ENCODE measurements at regions not wholly inside any gene's neighbourhood (a gene's known extent, or its start where the extent isn't known, plus 50 kb on each side); places are given as distances from the start of the nearest gene placed in this dataset.

GRCh38 chr3:64848127-64848800 lies 160.5 kb upstream of the ADAMTS9 start:
- no peak for DNase-seq (ENCODE audit: low spot score)

GRCh38 chr3:64844558-64844957 lies 156.8 kb upstream of the ADAMTS9 start:
- DNase-seq (ENCODE audit: low spot score) = no peak

- no peak for DNase-seq (ENCODE audit: low spot score)
Measured at GRCh38 chr3:64837986-64838735, 150.4 kb upstream of the ADAMTS9 start.

GRCh38 chr3:64837126-64837738 lies 149.4 kb upstream of the ADAMTS9 start:
- DNase-seq (ENCODE audit: low spot score) = peak; percentile 40

GRCh38 chr3:64836097-64836496 lies 148.3 kb upstream of the ADAMTS9 start:
- no peak for DNase-seq (ENCODE audit: low spot score)

GRCh38 chr3:64832098-64832497 lies 144.3 kb upstream of the ADAMTS9 start:
- peak; percentile 51 for DNase-seq (ENCODE audit: low spot score)

GRCh38 chr3:64830681-64831080 lies 142.9 kb upstream of the ADAMTS9 start:
- DNase-seq (ENCODE audit: low spot score) = no peak

- DNase-seq (ENCODE audit: low spot score) = no peak
Measured at GRCh38 chr3:64829331-64829730, 141.5 kb upstream of the ADAMTS9 start.

GRCh38 chr3:64828276-64828675 lies 140.5 kb upstream of the ADAMTS9 start:
- DNase-seq (ENCODE audit: low spot score) = no peak

GRCh38 chr3:64827431-64827830 lies 139.6 kb upstream of the ADAMTS9 start:
- no peak for DNase-seq (ENCODE audit: low spot score)

- DNase-seq (ENCODE audit: low spot score) = no peak
Measured at GRCh38 chr3:64827019-64827418, 139.2 kb upstream of the ADAMTS9 start.

- no peak for DNase-seq (ENCODE audit: low spot score)
Measured at GRCh38 chr3:64825404-64826120, 137.8 kb upstream of the ADAMTS9 start.

- no peak for DNase-seq (ENCODE audit: low spot score)
Measured at GRCh38 chr3:64824394-64824909, 136.7 kb upstream of the ADAMTS9 start.

- DNase-seq (ENCODE audit: low spot score) = no peak
Measured at GRCh38 chr3:64818196-64818595, 130.4 kb upstream of the ADAMTS9 start.

GRCh38 chr3:64816355-64816754 lies 128.6 kb upstream of the ADAMTS9 start:
- DNase-seq (ENCODE audit: low spot score) = no peak

- DNase-seq (ENCODE audit: low spot score) = no peak
Measured at GRCh38 chr3:64815789-64816188, 128.0 kb upstream of the ADAMTS9 start.

GRCh38 chr3:64815195-64815631 lies 127.4 kb upstream of the ADAMTS9 start:
- DNase-seq (ENCODE audit: low spot score) = no peak

- DNase-seq (ENCODE audit: low spot score) = no peak
Measured at GRCh38 chr3:64814351-64814750, 126.6 kb upstream of the ADAMTS9 start.

- DNase-seq (ENCODE audit: low spot score) = no peak
Measured at GRCh38 chr3:64813326-64813725, 125.5 kb upstream of the ADAMTS9 start.

GRCh38 chr3:64809086-64809485 lies 121.3 kb upstream of the ADAMTS9 start:
- DNase-seq (ENCODE audit: low spot score) = no peak

GRCh38 chr3:64808061-64808460 lies 120.3 kb upstream of the ADAMTS9 start:
- DNase-seq (ENCODE audit: low spot score) = no peak

All from globus pallidus (tissue), 1 donor.